ENCODE measurements at regions not wholly inside any gene's neighbourhood (a gene's known extent, or its start where the extent isn't known, plus 50 kb on each side); places are given as distances from the start of the nearest gene placed in this dataset.

DNA sequence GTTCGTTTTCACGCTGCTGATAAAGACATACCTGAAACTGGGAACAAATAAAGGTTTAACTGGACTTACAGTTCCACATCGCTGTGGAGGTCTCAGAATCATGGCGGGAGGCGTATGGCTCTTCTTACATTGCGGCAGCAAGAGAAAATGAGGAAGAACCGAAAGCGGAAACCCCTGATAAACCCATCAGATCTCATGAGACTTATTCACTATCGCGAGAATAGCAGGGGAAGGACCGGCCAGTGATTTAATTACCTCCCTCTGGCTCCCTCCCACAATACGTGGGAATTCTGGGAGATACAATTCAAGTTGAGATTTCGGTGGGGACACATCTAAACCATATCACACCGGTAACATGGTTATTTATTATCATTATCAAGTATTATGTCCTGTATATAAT, 2204.5 kb downstream of the ARAP2 start:
- TF ChIP-seq GTF2F1 (IDR thresholded peaks at IDR 0.05; ENCODE audit: borderline replicate concordance, low read depth, low read length): no peak
- TF ChIP-seq RXRA (IDR thresholded peaks at IDR 0.05; ENCODE audit: insufficient read depth, low read depth, low read length): no peak
- TF ChIP-seq, protein P1, sequence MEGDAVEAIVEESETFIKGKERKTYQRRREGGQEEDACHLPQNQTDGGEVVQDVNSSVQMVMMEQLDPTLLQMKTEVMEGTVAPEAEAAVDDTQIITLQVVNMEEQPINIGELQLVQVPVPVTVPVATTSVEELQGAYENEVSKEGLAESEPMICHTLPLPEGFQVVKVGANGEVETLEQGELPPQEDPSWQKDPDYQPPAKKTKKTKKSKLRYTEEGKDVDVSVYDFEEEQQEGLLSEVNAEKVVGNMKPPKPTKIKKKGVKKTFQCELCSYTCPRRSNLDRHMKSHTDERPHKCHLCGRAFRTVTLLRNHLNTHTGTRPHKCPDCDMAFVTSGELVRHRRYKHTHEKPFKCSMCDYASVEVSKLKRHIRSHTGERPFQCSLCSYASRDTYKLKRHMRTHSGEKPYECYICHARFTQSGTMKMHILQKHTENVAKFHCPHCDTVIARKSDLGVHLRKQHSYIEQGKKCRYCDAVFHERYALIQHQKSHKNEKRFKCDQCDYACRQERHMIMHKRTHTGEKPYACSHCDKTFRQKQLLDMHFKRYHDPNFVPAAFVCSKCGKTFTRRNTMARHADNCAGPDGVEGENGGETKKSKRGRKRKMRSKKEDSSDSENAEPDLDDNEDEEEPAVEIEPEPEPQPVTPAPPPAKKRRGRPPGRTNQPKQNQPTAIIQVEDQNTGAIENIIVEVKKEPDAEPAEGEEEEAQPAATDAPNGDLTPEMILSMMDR (IDR thresholded peaks at IDR 0.05; ENCODE audit: control extremely low read depth in 1 of 3, insufficient read depth in 1 of 3, low read depth in 1 of 3, low read length in 3 of 3): no peak
- no peak for TF ChIP-seq EZH2 (IDR thresholded peaks at IDR 0.05; ENCODE audit: low read depth, low read length, severe bottlenecking)
- no peak for TF ChIP-seq SIN3A (conservative IDR thresholded peaks at IDR 0.05 in 1 of 2, IDR thresholded peaks at IDR 0.05 in 1 of 2; ENCODE audit: low read depth in 1 of 2, low read length in 2 of 2)
- TF ChIP-seq RAD21 (IDR thresholded peaks at IDR 0.05 in 1 of 2, conservative IDR thresholded peaks at IDR 0.05 in 1 of 2; ENCODE audit: low read depth in 2 of 2, low read length in 2 of 2): no peak
- TF ChIP-seq MAFK (IDR thresholded peaks at IDR 0.05; ENCODE audit: low read depth, low read length): no peak
- no peak for TF ChIP-seq CREB1 (IDR thresholded peaks at IDR 0.05)
